ENCODE measurements at regions not wholly inside any gene's neighbourhood (a gene's known extent, or its start where the extent isn't known, plus 50 kb on each side); places are given as distances from the start of the nearest gene placed in this dataset.

DNA sequence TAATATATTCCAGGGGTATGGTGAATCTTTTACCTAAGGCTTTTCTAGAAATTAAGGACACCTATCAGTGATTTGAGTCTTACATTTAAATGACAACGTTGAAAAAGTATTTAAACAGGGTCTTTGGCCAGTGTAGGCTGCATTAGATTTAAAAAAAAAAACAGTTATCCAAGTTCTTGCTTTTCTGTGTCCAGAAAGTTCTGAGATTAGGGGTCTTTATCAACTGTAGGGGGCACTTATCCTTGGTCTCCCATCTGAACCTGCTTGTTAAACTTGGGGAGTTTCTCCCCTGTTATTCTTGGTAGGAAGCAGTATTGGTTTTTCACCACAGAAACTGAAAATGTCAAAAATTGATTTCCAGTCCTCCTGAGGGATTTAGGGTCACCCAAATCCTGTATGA, 155.9 kb upstream of the ZNF217 start:
- 55% methylated on average over 1 of the region's 1 CpG for WGBS
- H3K36me3 ChIP-seq (ENCODE audit: control insufficient read depth in 4 of 4, insufficient read depth in 3 of 4, low read depth in 1 of 4, low read length in 3 of 4), result no peaks in the 10 kb centered on the region
- no peak overlapping the region for H3K9ac ChIP-seq (ENCODE audit: low read depth in 1 of 2, low read length in 2 of 2)
- H3K27ac ChIP-seq (ENCODE audit: low read depth in 1 of 2, low read length in 2 of 2), result no peak overlapping the region
- TF ChIP-seq TAF1 (conservative IDR thresholded peaks at IDR 0.05), result no peak
- no peak for TF ChIP-seq JUND (IDR thresholded peaks at IDR 0.05)
- TF ChIP-seq EGR1 (IDR thresholded peaks at IDR 0.05; ENCODE audit: low read depth in 2 of 2), result no peak
- TF ChIP-seq RXRA (IDR thresholded peaks at IDR 0.05), result no peak
- no peak for TF ChIP-seq FOXA2 (IDR thresholded peaks at IDR 0.05)
- TF ChIP-seq, protein P1, sequence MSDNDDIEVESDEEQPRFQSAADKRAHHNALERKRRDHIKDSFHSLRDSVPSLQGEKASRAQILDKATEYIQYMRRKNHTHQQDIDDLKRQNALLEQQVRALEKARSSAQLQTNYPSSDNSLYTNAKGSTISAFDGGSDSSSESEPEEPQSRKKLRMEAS (IDR thresholded peaks at IDR 0.05), result no peak
- no peak for TF ChIP-seq HNF4A (conservative IDR thresholded peaks at IDR 0.05)
- TF ChIP-seq HNF4G (IDR thresholded peaks at IDR 0.05), result no peak
- no peak for TF ChIP-seq NR2F2 (IDR thresholded peaks at IDR 0.05)
- TF ChIP-seq SP1 (IDR thresholded peaks at IDR 0.05), result no peak
- no peak for TF ChIP-seq YY1 (IDR thresholded peaks at IDR 0.05)
- TF ChIP-seq, protein P2, sequence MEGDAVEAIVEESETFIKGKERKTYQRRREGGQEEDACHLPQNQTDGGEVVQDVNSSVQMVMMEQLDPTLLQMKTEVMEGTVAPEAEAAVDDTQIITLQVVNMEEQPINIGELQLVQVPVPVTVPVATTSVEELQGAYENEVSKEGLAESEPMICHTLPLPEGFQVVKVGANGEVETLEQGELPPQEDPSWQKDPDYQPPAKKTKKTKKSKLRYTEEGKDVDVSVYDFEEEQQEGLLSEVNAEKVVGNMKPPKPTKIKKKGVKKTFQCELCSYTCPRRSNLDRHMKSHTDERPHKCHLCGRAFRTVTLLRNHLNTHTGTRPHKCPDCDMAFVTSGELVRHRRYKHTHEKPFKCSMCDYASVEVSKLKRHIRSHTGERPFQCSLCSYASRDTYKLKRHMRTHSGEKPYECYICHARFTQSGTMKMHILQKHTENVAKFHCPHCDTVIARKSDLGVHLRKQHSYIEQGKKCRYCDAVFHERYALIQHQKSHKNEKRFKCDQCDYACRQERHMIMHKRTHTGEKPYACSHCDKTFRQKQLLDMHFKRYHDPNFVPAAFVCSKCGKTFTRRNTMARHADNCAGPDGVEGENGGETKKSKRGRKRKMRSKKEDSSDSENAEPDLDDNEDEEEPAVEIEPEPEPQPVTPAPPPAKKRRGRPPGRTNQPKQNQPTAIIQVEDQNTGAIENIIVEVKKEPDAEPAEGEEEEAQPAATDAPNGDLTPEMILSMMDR (IDR thresholded peaks at IDR 0.05; ENCODE audit: low read depth, low read length, missing input control), result no peak
- TF ChIP-seq, protein P3, sequence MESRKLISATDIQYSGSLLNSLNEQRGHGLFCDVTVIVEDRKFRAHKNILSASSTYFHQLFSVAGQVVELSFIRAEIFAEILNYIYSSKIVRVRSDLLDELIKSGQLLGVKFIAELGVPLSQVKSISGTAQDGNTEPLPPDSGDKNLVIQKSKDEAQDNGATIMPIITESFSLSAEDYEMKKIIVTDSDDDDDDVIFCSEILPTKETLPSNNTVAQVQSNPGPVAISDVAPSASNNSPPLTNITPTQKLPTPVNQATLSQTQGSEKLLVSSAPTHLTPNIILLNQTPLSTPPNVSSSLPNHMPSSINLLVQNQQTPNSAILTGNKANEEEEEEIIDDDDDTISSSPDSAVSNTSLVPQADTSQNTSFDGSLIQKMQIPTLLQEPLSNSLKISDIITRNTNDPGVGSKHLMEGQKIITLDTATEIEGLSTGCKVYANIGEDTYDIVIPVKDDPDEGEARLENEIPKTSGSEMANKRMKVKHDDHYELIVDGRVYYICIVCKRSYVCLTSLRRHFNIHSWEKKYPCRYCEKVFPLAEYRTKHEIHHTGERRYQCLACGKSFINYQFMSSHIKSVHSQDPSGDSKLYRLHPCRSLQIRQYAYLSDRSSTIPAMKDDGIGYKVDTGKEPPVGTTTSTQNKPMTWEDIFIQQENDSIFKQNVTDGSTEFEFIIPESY (IDR thresholded peaks at IDR 0.05), result no peak
- TF ChIP-seq, protein P4, sequence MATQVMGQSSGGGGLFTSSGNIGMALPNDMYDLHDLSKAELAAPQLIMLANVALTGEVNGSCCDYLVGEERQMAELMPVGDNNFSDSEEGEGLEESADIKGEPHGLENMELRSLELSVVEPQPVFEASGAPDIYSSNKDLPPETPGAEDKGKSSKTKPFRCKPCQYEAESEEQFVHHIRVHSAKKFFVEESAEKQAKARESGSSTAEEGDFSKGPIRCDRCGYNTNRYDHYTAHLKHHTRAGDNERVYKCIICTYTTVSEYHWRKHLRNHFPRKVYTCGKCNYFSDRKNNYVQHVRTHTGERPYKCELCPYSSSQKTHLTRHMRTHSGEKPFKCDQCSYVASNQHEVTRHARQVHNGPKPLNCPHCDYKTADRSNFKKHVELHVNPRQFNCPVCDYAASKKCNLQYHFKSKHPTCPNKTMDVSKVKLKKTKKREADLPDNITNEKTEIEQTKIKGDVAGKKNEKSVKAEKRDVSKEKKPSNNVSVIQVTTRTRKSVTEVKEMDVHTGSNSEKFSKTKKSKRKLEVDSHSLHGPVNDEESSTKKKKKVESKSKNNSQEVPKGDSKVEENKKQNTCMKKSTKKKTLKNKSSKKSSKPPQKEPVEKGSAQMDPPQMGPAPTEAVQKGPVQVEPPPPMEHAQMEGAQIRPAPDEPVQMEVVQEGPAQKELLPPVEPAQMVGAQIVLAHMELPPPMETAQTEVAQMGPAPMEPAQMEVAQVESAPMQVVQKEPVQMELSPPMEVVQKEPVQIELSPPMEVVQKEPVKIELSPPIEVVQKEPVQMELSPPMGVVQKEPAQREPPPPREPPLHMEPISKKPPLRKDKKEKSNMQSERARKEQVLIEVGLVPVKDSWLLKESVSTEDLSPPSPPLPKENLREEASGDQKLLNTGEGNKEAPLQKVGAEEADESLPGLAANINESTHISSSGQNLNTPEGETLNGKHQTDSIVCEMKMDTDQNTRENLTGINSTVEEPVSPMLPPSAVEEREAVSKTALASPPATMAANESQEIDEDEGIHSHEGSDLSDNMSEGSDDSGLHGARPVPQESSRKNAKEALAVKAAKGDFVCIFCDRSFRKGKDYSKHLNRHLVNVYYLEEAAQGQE (IDR thresholded peaks at IDR 0.05), result no peak
- TF ChIP-seq, protein P5, sequence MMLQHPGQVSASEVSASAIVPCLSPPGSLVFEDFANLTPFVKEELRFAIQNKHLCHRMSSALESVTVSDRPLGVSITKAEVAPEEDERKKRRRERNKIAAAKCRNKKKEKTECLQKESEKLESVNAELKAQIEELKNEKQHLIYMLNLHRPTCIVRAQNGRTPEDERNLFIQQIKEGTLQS (IDR thresholded peaks at IDR 0.05), result no peak
- TF ChIP-seq RAD21 (IDR thresholded peaks at IDR 0.05), result no peak
- TF ChIP-seq FOXA1 (IDR thresholded peaks at IDR 0.05), result no peak
- TF ChIP-seq GABPA (IDR thresholded peaks at IDR 0.05 in 1 of 2, conservative IDR thresholded peaks at IDR 0.05 in 1 of 2), result no peak
- no peaks in the 10 kb centered on the region for H3K27me3 ChIP-seq (ENCODE audit: control insufficient read depth in 4 of 4, insufficient read depth in 4 of 4, low read length in 3 of 4)
- no peak overlapping the region for H3K4me3 ChIP-seq (ENCODE audit: low read depth in 1 of 3, low read length in 3 of 3)
- no peaks in the 10 kb centered on the region for H3K4me1 ChIP-seq (ENCODE audit: control insufficient read depth in 4 of 4, insufficient read depth in 4 of 4, low read length in 3 of 4)
- DNase-seq (ENCODE audit: low spot score), result no peak
- H3K9me3 ChIP-seq (ENCODE audit: control insufficient read depth in 4 of 4, low read length in 3 of 4), result no peaks in the 10 kb centered on the region

Data from liver (tissue), 8 donors.